B cell (primary cell): ENCODE measurements at regions not wholly inside any gene's neighbourhood (a gene's known extent, or its start where the extent isn't known, plus 50 kb on each side); places are given as distances from the start of the nearest gene placed in this dataset.

Experiments
- ATAC-seq: fragments of 200-7000 bp; cut with Tn5 transposase; one replicate; pipeline ENCODE4 v1.10.0; 2021; ENCODE audit warnings: low read depth, mild to moderate bottlenecking, moderate number of reproducible peaks, moderate library complexity
- CTCF ChIA-PET: fragments of 350-600 bp; sonication (Branson Sonifier 250); formaldehyde crosslinking; loops from one replicate; lab custom pipeline; 2021; ENCODE audit warnings: antibody characterized with exemption, inconsistent platforms; lab: Charles Lee
- POLR2A ChIA-PET: fragments of 350-600 bp; sonication (Branson Sonifier 250); formaldehyde crosslinking; loops from one replicate; lab custom pipeline; 2021; ENCODE audit warnings: antibody characterized with exemption; lab: Charles Lee
- DNase-seq: peaks from one replicate; pipeline ENCODE4 v3.0.0; 2013
- H2AFZ ChIP-seq: 2 replicates; pipeline ENCODE4 v1.6.1; 2012; ENCODE audit warnings: mild to moderate bottlenecking, low read depth, low read length; ENCODE audit not compliant: insufficient read depth, poor library complexity, severe bottlenecking
- H3K27ac ChIP-seq, 2 donors: 1 replicate in 1 of 2; 2 replicates in 1 of 2; pipeline ENCODE4 v1.5.1; 2012 to 2013; ENCODE audit warnings: low read length in 2 of 2, mild to moderate bottlenecking in 2 of 2, moderate library complexity in 1 of 2
- H3K27me3 ChIP-seq, 4 experiments: fragments of 200-600 bp in 1 of 4; sonication (generic) in 1 of 4; replicated peaks in 1 of 4; 1 replicate in 2 of 4; 2 replicates in 2 of 4; pipeline versions ENCODE4 v1.6.1 to v1.7.0; 2013 to 2016; ENCODE audit warnings: low read length in 3 of 4, mild to moderate bottlenecking in 2 of 4, mixed read lengths in 1 of 4, moderate library complexity in 1 of 4; ENCODE audit not compliant: insufficient read depth in 4 of 4, control insufficient read depth in 3 of 4; ENCODE audit errors: control extremely low read depth in 1 of 4
- H3K36me3 ChIP-seq, 2 experiments: replicated peaks in 1 of 2; 1 replicate in 1 of 2; 2 replicates in 1 of 2; pipeline versions ENCODE4 v1.6.1 to v1.7.1; 2013; ENCODE audit warnings: low read length in 1 of 2; ENCODE audit not compliant: insufficient read depth in 2 of 2, control insufficient read depth in 1 of 2; ENCODE audit errors: control extremely low read depth in 1 of 2, extremely low read depth in 1 of 2
- H3K4me1 ChIP-seq, 2 donors: fragments of 200-600 bp in 1 of 2; sonication (generic) in 1 of 2; 1 replicate in 1 of 2; 2 replicates in 1 of 2; pipeline versions ENCODE4 v1.5.1 to v1.6.1; 2013 to 2017; ENCODE audit warnings: low read length in 2 of 2; ENCODE audit not compliant: control insufficient read depth in 2 of 2, insufficient read depth in 2 of 2
- H3K4me2 ChIP-seq: replicated peaks from 2 replicates; pipeline ENCODE3; 2012; ENCODE audit warnings: mild to moderate bottlenecking, low read depth, low read length; ENCODE audit not compliant: poor library complexity, severe bottlenecking
- H3K4me3 ChIP-seq, 5 experiments: fragments of 200-600 bp in 1 of 5; sonication (generic) in 1 of 5; 1 replicate in 3 of 5; 2 replicates in 2 of 5; pipeline versions ENCODE4 v1.5.1 to v1.7.0; 2011 to 2016; ENCODE audit warnings: low read length in 4 of 5, mild to moderate bottlenecking in 4 of 5, low read depth in 2 of 5, control low read depth in 1 of 5, moderate library complexity in 1 of 5; ENCODE audit not compliant: insufficient read depth in 1 of 5; ENCODE audit errors: control extremely low read depth in 1 of 5, extremely low read depth in 1 of 5
- H3K79me2 ChIP-seq: fragments of 200-600 bp; sonication (generic); one replicate; pipeline ENCODE4 v1.6.0; 2016; ENCODE audit warnings: low read length; ENCODE audit not compliant: control insufficient read depth, insufficient read depth
- H3K9ac ChIP-seq: fragments of 200-600 bp; sonication (generic); 2 replicates; pipeline ENCODE4 v1.6.1; 2017; ENCODE audit warnings: mild to moderate bottlenecking, low read length, moderate library complexity
- H3K9me3 ChIP-seq, 3 donors: one replicate each; pipeline versions ENCODE4 v1.6.1 to v1.7.1; 2013; ENCODE audit warnings: low read length in 2 of 3; ENCODE audit not compliant: control insufficient read depth in 2 of 3, insufficient read depth in 1 of 3; ENCODE audit errors: control extremely low read depth in 1 of 3
- H4K20me1 ChIP-seq: 2 replicates; pipeline ENCODE4 v1.6.0; 2012; ENCODE audit warnings: mild to moderate bottlenecking, low read length; ENCODE audit not compliant: insufficient read depth, control insufficient read depth, poor library complexity, severe bottlenecking
- H3K27ac Mint-ChIP-seq: one replicate; pipeline ENCODE4 v1.8.0; 2021; ENCODE audit warnings: mixed read lengths
- H3K27me3 Mint-ChIP-seq: one replicate; pipeline ENCODE4 v1.8.0; 2021; ENCODE audit warnings: mixed read lengths
- H3K4me1 Mint-ChIP-seq: one replicate; pipeline ENCODE4 v1.8.0; 2021; ENCODE audit warnings: mixed read lengths
- H3K4me3 Mint-ChIP-seq: one replicate; pipeline ENCODE4 v1.8.0; 2021; ENCODE audit warnings: mixed read lengths
- H3K9me3 Mint-ChIP-seq: one replicate; pipeline ENCODE4 v1.8.0; 2022; ENCODE audit warnings: mixed read lengths; ENCODE audit not compliant: insufficient read depth
- EZH2 ChIP-seq: IDR thresholded peaks from 2 replicates; pipeline ENCODE4 v1.6.1; 2012; ENCODE audit warnings: borderline replicate concordance, low read depth, mild to moderate bottlenecking, moderate library complexity, low read length; ENCODE audit not compliant: insufficient read depth, poor library complexity, severe bottlenecking
- whole genome bisulfite sequencing: methylation state at CpG from one replicate; pipeline ENCODE4 v1.1.5; 2013; ENCODE audit warnings: missing lambda C conversion rate; ENCODE audit not compliant: insufficient coverage; 5-methylcytosine and 5-hydroxymethylcytosine counted together
- intact Hi-C: fragments of 100-400 bp; cut with micrococcal nuclease; formaldehyde crosslinking; loops from one replicate; pipeline ENCODE4 v1.10.0; 2022
- TF ChIP-seq, protein P1 (sequence below): fragments of 200-600 bp; IDR thresholded peaks from one replicate; pipeline ENCODE4 v1.8.0; 2022; ENCODE audit warnings: antibody characterized with exemption, mild to moderate bottlenecking

DNA sequence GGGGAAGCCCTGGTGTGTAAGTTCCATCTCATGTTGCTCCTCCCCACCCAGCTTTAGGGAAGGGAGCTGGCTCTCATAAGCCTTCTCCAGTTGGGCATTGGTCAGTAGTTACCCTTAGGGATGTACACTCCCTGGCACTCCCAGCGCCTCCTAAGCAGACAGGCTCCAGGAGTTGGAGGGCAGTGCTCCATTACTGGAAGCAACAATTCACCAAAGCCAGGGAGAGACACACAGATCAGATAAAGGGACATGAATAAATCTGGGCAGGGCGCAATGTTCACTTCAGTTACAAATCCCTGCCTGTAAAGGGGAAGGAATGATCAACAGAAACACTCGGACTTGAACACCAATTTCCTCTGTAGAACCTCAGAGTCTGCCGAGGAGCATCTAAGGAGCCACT lies 169.1 kb upstream of the CTNNB1 start:
- Mint-ChIP-seq H3K4me1 (no peaks in the 10 kb centered on the region), H3K9me3 (no peaks in the 10 kb centered on the region), H3K27ac (no peak overlapping the region), H3K4me3 (no peak overlapping the region), H3K27me3 (peaks cover 13% of the 10 kb centered on the region)
- WGBS = 67% methylated on average over 1 of the region's 4 CpGs
- ChIA-PET CTCF (no interaction called here), POLR2A (no interaction called here)
- H4K20me1 ChIP-seq = no peaks in the 10 kb centered on the region
- H2AFZ ChIP-seq = no peak overlapping the region
- no peaks in the 10 kb centered on the region for H3K4me1 ChIP-seq
- H3K4me2 ChIP-seq = no peak overlapping the region
- TF ChIP-seq, protein P1, sequence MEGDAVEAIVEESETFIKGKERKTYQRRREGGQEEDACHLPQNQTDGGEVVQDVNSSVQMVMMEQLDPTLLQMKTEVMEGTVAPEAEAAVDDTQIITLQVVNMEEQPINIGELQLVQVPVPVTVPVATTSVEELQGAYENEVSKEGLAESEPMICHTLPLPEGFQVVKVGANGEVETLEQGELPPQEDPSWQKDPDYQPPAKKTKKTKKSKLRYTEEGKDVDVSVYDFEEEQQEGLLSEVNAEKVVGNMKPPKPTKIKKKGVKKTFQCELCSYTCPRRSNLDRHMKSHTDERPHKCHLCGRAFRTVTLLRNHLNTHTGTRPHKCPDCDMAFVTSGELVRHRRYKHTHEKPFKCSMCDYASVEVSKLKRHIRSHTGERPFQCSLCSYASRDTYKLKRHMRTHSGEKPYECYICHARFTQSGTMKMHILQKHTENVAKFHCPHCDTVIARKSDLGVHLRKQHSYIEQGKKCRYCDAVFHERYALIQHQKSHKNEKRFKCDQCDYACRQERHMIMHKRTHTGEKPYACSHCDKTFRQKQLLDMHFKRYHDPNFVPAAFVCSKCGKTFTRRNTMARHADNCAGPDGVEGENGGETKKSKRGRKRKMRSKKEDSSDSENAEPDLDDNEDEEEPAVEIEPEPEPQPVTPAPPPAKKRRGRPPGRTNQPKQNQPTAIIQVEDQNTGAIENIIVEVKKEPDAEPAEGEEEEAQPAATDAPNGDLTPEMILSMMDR = no peak
- no peak for TF ChIP-seq EZH2
- intact Hi-C loops = no loop called here
- ATAC-seq = no peak
- H3K9ac ChIP-seq = no peak overlapping the region
- H3K9me3 ChIP-seq = no peaks in the 10 kb centered on the region
- H3K79me2 ChIP-seq = no peaks in the 10 kb centered on the region
- no peak for DNase-seq
- no peak overlapping the region for H3K4me3 ChIP-seq
- H3K36me3 ChIP-seq = no peaks in the 10 kb centered on the region
- H3K27me3 ChIP-seq = peaks cover 0 to 3% (median 0%) of the 10 kb centered on the region in 4 experiments
- no peak overlapping the region for H3K27ac ChIP-seq

DNA sequence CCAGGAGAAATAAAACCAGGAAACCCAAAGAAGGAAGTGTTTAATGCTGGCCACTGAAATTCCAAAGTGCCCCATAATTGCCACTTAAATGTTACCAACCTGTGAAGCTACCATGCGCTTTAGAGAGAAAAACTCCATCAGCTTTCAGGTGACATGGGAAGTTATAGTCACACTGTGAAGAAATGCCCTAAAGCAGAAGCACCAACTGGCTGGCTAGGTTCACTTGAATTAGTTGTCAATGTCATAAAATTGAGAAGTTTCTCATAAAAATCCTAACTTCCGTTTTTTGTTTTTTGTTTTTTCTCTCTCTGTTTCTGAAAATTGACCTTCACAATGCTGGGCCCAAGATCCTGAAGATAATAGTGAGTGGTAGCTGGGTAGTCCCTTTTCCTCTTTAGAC lies 167.9 kb upstream of the CTNNB1 start:
- peaks cover 13% of the 10 kb centered on the region for H3K27me3 Mint-ChIP-seq
- no peak overlapping the region for H3K4me2 ChIP-seq
- no peaks in the 10 kb centered on the region for H3K36me3 ChIP-seq
- H3K4me3 ChIP-seq = no peak overlapping the region
- H3K4me1 Mint-ChIP-seq = no peaks in the 10 kb centered on the region
- DNase-seq (no peak), ATAC-seq (no peak)
- no peak overlapping the region for H3K9ac ChIP-seq
- WGBS = no CpG with 5 or more reads among the region's 2 CpGs
- H3K4me3 Mint-ChIP-seq = no peak overlapping the region
- ChIA-PET CTCF (no interaction called here), POLR2A (no interaction called here)
- H2AFZ ChIP-seq = no peak overlapping the region
- intact Hi-C loops = no loop called here
- no peaks in the 10 kb centered on the region for H3K9me3 ChIP-seq
- H3K27ac Mint-ChIP-seq = no peak overlapping the region
- H3K9me3 Mint-ChIP-seq = no peaks in the 10 kb centered on the region
- no peaks in the 10 kb centered on the region for H4K20me1 ChIP-seq
- no peak overlapping the region for H3K27ac ChIP-seq
- no peaks in the 10 kb centered on the region for H3K79me2 ChIP-seq
- H3K4me1 ChIP-seq = no peaks in the 10 kb centered on the region
- no peaks in the 10 kb centered on the region for H3K27me3 ChIP-seq
- TF ChIP-seq EZH2 = no peak
- TF ChIP-seq, protein P1 = no peak
